Skeletal muscle tissue (tissue), 3 donors: ENCODE measurements at regions not wholly inside any gene's neighbourhood (a gene's known extent, or its start where the extent isn't known, plus 50 kb on each side); places are given as distances from the start of the nearest gene placed in this dataset.

Experiments used
- H3K27ac ChIP-seq: one replicate; pipeline ENCODE4 v1.7.0; 2013; ENCODE audit warnings: mild to moderate bottlenecking, low read depth, low read length, inconsistent platforms
- H3K27me3 ChIP-seq, 3 donors: one replicate each; pipeline ENCODE4 v1.7.0; 2013; ENCODE audit warnings: low read length in 3 of 3; ENCODE audit not compliant: control insufficient read depth in 3 of 3, insufficient read depth in 3 of 3
- H3K36me3 ChIP-seq, 3 donors: one replicate each; pipeline ENCODE4 v1.7.0; 2013; ENCODE audit warnings: low read length in 3 of 3; ENCODE audit not compliant: control insufficient read depth in 3 of 3, insufficient read depth in 3 of 3
- H3K4me1 ChIP-seq, 3 donors: one replicate each; pipeline ENCODE4 v1.7.0; 2013; ENCODE audit warnings: low read length in 3 of 3, mild to moderate bottlenecking in 3 of 3; ENCODE audit not compliant: control insufficient read depth in 3 of 3, insufficient read depth in 3 of 3
- H3K4me3 ChIP-seq, 3 donors: one replicate each; pipeline ENCODE4 v1.7.0; 2013; ENCODE audit warnings: low read length in 3 of 3
- H3K9ac ChIP-seq, 3 donors: one replicate each; pipeline ENCODE4 v1.7.0; 2013; ENCODE audit warnings: low read length in 3 of 3, mild to moderate bottlenecking in 3 of 3, moderate library complexity in 2 of 3, low read depth in 1 of 3
- H3K9me3 ChIP-seq, 3 donors: one replicate each; pipeline ENCODE4 v1.7.0; 2013; ENCODE audit warnings: low read length in 3 of 3; ENCODE audit not compliant: control insufficient read depth in 3 of 3
- donor health status: Osteomylitis.

DNA sequence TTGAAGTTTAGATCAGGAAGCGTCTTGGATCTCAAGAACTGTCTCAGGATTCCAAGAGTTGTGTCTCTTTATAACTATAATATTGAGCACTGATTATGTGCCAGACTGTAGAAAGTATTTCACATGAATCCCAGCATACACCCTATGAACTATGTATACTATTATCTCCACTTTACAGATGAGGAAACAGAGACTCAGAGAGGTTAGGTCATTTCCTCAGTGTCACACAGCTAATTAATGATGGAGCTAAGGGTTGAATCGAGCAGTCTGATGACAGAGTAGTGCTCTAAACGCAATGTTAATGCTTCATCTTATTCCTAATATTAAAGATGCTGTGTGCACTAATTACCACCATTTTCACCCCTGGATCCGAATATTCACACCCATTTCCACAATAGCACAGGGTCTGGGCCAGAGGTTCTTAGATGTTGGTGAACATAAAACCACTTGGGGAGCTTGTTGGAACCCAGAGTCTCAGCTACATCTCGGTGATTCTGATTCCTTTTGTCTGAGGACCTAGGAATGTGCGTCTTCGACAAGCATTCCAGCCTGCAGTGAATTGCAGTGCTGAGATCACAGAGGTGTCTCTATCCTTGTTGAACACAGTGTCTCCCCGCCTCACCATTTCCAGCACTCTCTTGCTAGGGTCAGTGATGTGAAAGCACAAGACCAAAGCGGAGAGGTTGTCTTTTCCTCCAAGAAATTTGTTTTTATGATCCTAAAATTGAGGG lies 213.8 kb downstream of the SP3 start:
- Histone ChIP-seq H3K27ac (no peak overlapping the region), H3K9ac (no peak overlapping the region), H3K27me3 (peaks cover 0 to 6% (median 3%) of the 10 kb centered on the region in 3 donors), H3K36me3 (no peaks in the 10 kb centered on the region), H3K9me3 (no peaks in the 10 kb centered on the region), H3K4me3 (no peak overlapping the region), H3K4me1 (peaks cover 0 to 3% (median 2%) of the 10 kb centered on the region in 3 donors)

DNA sequence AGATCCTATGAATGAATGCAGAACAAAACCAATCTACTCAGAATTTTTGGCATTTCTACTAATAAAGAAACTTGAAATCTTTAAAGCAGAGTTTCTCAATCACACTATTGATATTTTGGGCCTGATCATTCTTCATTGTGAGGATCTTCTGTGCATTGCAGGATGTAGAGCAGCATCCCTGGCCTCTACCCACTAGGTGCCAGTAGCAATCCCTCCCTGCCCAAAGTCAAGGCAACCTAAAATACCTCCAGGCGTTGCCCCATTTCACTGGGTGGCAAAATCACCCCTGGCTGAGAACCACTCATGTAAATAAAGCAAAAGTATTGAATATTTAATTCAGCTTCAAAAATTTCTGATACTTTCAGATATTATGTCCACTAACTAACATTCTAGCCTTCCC lies 213.0 kb downstream of the SP3 start:
- peaks cover 0 to 3% (median 0%) of the 10 kb centered on the region in 3 donors for H3K27me3 ChIP-seq
- H3K9ac ChIP-seq, result no peak overlapping the region
- no peaks in the 10 kb centered on the region for H3K9me3 ChIP-seq
- H3K4me3 ChIP-seq, result no peak overlapping the region
- no peaks in the 10 kb centered on the region for H3K36me3 ChIP-seq
- H3K27ac ChIP-seq, result no peak overlapping the region
- H3K4me1 ChIP-seq, result peaks cover 0 to 3% (median 2%) of the 10 kb centered on the region in 3 donors

DNA sequence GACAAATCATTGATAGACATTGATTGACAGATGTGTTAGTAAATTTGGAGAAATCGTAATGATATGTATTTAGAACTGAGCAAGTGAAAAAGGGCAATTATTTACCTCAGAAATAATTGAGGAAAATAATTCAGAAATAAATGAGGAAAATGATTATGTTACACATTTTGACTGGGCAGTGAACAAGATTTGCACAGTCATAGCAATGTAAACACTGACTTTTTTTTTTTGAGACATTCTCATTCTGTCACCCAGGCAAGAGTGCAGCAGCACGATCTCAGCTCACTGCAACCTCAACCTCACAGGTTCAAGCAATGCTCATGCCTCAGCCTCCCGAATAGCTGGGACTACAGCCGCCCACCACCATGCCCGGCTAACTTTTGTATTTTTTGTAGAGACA lies 211.7 kb downstream of the SP3 start:
- H3K4me3 ChIP-seq, result no peak overlapping the region
- no peaks in the 10 kb centered on the region for H3K36me3 ChIP-seq
- peaks cover 0 to 3% (median 0%) of the 10 kb centered on the region in 3 donors for H3K27me3 ChIP-seq
- no peak overlapping the region for H3K9ac ChIP-seq
- H3K9me3 ChIP-seq, result no peaks in the 10 kb centered on the region
- peaks cover 0 to 3% (median 2%) of the 10 kb centered on the region in 3 donors for H3K4me1 ChIP-seq
- no peak overlapping the region for H3K27ac ChIP-seq

DNA sequence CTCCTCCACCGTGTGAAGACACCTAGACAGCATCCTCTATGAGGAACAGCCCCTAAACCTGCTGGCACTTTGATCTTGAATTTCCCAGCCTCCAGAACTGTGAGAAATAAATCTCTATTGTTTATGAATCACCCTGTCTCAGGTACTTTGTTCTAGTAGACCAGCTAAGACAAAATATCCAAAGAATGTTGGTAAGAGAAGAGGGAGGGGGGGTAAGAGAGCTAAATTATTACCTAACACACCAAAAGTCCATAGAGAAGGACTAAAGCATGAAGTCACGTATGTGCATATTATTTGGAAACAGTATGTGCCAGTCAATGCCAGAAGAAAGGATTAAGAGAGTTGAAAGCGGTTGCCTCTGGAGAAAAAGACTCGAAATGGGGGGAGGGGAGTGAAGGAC lies 211.0 kb downstream of the SP3 start:
- Histone ChIP-seq H3K27me3 (peaks cover 0 to 3% (median 0%) of the 10 kb centered on the region in 3 donors), H3K4me3 (no peak overlapping the region), H3K27ac (no peak overlapping the region), H3K36me3 (no peaks in the 10 kb centered on the region), H3K9me3 (no peaks in the 10 kb centered on the region), H3K4me1 (peaks cover 0 to 3% (median 2%) of the 10 kb centered on the region in 3 donors), H3K9ac (no peak overlapping the region)

DNA sequence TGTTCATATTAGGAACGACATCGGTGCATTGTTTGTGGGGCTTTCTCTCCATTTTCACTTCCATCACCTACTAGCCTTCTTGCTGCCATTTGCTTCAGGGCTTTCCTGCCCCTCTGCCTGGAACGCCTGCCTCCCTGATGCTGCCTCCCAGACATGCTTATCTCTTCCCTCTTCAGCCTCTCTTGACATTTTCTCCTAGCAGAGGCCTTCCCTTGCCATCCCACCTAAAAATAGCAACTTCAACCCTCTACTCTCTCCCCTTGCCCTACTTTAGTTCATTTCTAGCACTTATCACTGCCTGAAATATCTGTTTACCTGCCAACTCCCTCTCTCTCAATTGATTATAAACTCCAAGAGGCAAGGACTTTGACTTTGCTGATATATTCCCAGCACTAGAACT lies 210.3 kb downstream of the SP3 start:
- Histone ChIP-seq H3K4me3 (no peak overlapping the region), H3K27ac (no peak overlapping the region), H3K36me3 (no peaks in the 10 kb centered on the region), H3K4me1 (peaks cover 0 to 3% (median 2%) of the 10 kb centered on the region in 3 donors), H3K27me3 (peaks cover 0 to 3% (median 0%) of the 10 kb centered on the region in 3 donors), H3K9me3 (no peaks in the 10 kb centered on the region), H3K9ac (no peak overlapping the region)

GRCh38 chr2:173755798-173756197 lies 209.4 kb downstream of the SP3 start:
- no peak overlapping the region for H3K27ac ChIP-seq
- H3K27me3 ChIP-seq, result no peaks in the 10 kb centered on the region
- H3K4me1 ChIP-seq, result no peaks in the 10 kb centered on the region
- no peaks in the 10 kb centered on the region for H3K36me3 ChIP-seq
- no peak overlapping the region for H3K9ac ChIP-seq
- H3K9me3 ChIP-seq, result no peaks in the 10 kb centered on the region
- H3K4me3 ChIP-seq, result no peak overlapping the region

DNA sequence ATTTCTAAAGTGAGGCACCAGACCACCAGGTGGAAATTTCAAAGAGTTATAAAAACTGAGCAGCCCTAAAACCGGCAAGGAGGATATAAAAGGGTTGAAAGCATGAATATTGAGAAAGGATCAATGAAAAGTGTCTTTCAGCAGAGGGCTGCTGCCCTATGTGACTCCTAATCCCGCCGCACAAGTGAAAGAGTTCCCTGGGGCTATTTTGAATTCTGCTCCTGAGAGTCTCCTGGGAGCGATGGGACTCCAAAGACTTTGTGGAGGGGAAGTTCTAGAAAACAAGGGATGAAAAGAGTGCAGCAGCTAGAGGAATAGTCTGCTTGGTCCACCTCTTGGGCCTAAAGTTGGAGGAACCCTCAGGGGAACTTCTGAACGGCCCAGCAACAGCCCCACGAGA lies 205.2 kb downstream of the SP3 start:
- H3K4me3 ChIP-seq, result no peak overlapping the region
- no peak overlapping the region for H3K9ac ChIP-seq
- H3K27ac ChIP-seq, result no peak overlapping the region
- no peaks in the 10 kb centered on the region for H3K36me3 ChIP-seq
- H3K27me3 ChIP-seq, result no peaks in the 10 kb centered on the region
- H3K9me3 ChIP-seq, result no peaks in the 10 kb centered on the region
- no peaks in the 10 kb centered on the region for H3K4me1 ChIP-seq

DNA sequence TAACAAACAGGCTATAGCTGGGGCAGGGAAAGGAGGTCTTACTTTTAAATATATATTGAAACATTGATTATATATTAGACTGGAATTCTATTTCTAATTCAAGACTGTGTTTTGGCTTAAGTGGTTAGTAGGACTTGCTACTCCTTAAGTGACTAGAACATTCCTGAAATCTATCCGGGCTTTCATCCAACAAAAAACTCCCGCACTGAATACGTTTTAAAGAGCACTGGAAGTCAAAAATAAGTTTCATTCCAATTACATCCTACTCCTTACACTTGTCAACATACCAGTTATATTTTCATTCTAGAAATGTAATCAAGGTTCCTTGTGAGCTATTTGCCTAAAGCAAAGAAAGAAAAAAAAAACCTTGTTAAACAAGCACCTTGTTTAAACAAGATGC lies 204.6 kb downstream of the SP3 start:
- Histone ChIP-seq H3K36me3 (no peaks in the 10 kb centered on the region), H3K4me3 (no peak overlapping the region), H3K9ac (no peak overlapping the region), H3K27me3 (no peaks in the 10 kb centered on the region), H3K4me1 (no peaks in the 10 kb centered on the region), H3K27ac (no peak overlapping the region), H3K9me3 (no peaks in the 10 kb centered on the region)

DNA sequence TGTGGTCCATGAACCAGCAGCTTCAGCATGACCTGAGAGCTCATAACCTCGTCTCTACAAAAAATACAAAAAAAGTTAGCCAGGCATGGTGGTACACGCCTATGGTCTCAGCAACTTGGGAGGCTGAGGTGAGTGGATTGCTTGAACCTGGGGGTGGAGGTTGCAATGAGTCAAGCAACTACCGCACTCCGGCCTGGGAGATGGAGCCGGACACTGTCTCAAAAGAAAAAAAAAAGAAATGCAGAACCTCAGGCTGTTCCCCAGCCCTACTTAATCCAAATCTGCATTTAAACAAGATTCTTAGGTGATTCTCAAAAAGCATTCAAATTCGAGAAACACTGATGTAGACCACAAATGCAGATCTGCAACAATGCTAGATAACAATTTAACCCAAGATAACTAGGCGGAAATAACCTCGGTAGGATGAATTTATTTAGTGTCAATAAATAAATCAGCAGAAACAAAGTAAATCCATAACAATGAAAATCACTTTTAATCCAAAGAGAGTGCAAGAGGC lies 203.5 kb downstream of the SP3 start:
- Histone ChIP-seq H3K9ac (no peak overlapping the region), H3K9me3 (no peaks in the 10 kb centered on the region), H3K36me3 (no peaks in the 10 kb centered on the region), H3K4me3 (no peak overlapping the region), H3K27ac (no peak overlapping the region), H3K27me3 (no peaks in the 10 kb centered on the region), H3K4me1 (no peaks in the 10 kb centered on the region)

GRCh38 chr2:173762221-173762620 lies 203.0 kb downstream of the SP3 start:
- no peaks in the 10 kb centered on the region for H3K36me3 ChIP-seq
- no peak overlapping the region for H3K4me3 ChIP-seq
- no peaks in the 10 kb centered on the region for H3K4me1 ChIP-seq
- H3K9me3 ChIP-seq, result no peaks in the 10 kb centered on the region
- H3K9ac ChIP-seq, result no peak overlapping the region
- no peak overlapping the region for H3K27ac ChIP-seq
- no peaks in the 10 kb centered on the region for H3K27me3 ChIP-seq
